ENCODE measurements at regions not wholly inside any gene's neighbourhood (a gene's known extent, or its start where the extent isn't known, plus 50 kb on each side); places are given as distances from the start of the nearest gene placed in this dataset.

DNA sequence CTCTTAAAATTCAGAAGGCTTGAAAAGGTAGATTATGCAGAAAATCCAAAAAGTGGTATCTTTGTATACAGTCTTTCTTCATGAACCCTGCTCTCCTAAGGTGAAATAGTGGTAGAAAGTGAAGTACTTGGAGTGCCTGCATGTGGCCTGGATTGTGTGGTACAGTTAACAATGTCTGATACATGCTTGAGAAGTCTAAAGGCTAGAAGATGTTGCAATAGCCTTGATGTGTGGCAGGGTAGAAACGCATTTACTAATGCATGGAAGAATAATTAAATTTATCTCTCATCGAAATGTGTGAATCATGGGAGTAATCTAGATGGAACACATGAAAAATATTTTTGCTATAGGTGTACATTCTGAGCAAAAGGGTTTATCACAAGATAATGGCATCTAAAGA, 1632.3 kb upstream of the B3GALT2 start:
- Histone ChIP-seq H2AFZ (no peak overlapping the region), H3K4me2 (no peak overlapping the region), H3K27ac (no peak overlapping the region), H3K9me2 (replicated peaks; ENCODE audit: insufficient read depth) (no peaks in the 10 kb centered on the region), H3K4me1 (ENCODE audit: insufficient read depth) (no peaks in the 10 kb centered on the region), H3K27me3 (no peaks in the 10 kb centered on the region), H3K36me3 (replicated peaks; ENCODE audit: insufficient read depth, low read depth) (no peaks in the 10 kb centered on the region), H3K4me3 (no peak overlapping the region), H3K9me3 (ENCODE audit: low read depth) (no peaks in the 10 kb centered on the region), H4K20me1 (ENCODE audit: insufficient read depth, poor library complexity, severe bottlenecking) (no peaks in the 10 kb centered on the region), H3K79me2 (no peaks in the 10 kb centered on the region)
- 74% methylated on average over 2 of the region's 2 CpGs for WGBS (ENCODE audit: low lambda C conversion rate, missing lambda C conversion rate)
- TF ChIP-seq, protein P1, sequence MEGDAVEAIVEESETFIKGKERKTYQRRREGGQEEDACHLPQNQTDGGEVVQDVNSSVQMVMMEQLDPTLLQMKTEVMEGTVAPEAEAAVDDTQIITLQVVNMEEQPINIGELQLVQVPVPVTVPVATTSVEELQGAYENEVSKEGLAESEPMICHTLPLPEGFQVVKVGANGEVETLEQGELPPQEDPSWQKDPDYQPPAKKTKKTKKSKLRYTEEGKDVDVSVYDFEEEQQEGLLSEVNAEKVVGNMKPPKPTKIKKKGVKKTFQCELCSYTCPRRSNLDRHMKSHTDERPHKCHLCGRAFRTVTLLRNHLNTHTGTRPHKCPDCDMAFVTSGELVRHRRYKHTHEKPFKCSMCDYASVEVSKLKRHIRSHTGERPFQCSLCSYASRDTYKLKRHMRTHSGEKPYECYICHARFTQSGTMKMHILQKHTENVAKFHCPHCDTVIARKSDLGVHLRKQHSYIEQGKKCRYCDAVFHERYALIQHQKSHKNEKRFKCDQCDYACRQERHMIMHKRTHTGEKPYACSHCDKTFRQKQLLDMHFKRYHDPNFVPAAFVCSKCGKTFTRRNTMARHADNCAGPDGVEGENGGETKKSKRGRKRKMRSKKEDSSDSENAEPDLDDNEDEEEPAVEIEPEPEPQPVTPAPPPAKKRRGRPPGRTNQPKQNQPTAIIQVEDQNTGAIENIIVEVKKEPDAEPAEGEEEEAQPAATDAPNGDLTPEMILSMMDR (IDR thresholded peaks at IDR 0.05; ENCODE audit: poor library complexity): no peak
- TF ChIP-seq EZH2 (IDR thresholded peaks at IDR 0.05; ENCODE audit: borderline replicate concordance) (no peak), EZH2phosphoT487 (IDR thresholded peaks at IDR 0.05; ENCODE audit: low read depth, severe bottlenecking, unreplicated experiment) (no peak)
- DNase-seq (ENCODE audit: low spot score): no peak

DNA sequence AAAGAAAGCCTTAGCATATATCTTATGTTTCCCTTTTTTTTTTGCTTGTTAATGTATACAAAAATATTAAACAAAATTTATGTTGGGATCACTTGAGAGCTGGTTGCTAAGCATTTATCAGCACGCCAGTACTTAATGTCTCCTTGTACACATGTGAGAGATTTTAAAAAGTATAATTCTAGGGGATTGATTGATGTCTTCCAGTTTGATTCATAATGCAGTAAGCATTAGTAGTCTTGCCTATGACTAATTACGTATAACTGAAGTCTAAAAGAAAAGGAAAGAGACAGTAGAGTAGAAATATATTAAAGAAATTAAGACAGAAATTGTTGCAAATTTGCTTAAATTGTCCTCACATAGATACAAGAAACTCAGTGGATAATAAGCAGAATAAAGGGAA, 1630.4 kb upstream of the B3GALT2 start:
- no peaks in the 10 kb centered on the region for H3K36me3 ChIP-seq (replicated peaks; ENCODE audit: insufficient read depth, low read depth)
- no peak for DNase-seq (ENCODE audit: low spot score)
- no peaks in the 10 kb centered on the region for H3K27me3 ChIP-seq
- no peak overlapping the region for H3K4me3 ChIP-seq
- no peaks in the 10 kb centered on the region for H3K9me2 ChIP-seq (replicated peaks; ENCODE audit: insufficient read depth)
- TF ChIP-seq EZH2 (IDR thresholded peaks at IDR 0.05; ENCODE audit: borderline replicate concordance) (no peak), EZH2phosphoT487 (IDR thresholded peaks at IDR 0.05; ENCODE audit: low read depth, severe bottlenecking, unreplicated experiment) (no peak)
- TF ChIP-seq, protein P1 (IDR thresholded peaks at IDR 0.05; ENCODE audit: poor library complexity): no peak
- H3K4me1 ChIP-seq (ENCODE audit: insufficient read depth): no peaks in the 10 kb centered on the region
- H3K4me2 ChIP-seq: no peak overlapping the region
- no peaks in the 10 kb centered on the region for H4K20me1 ChIP-seq (ENCODE audit: insufficient read depth, poor library complexity, severe bottlenecking)
- H3K9me3 ChIP-seq (ENCODE audit: low read depth): no peaks in the 10 kb centered on the region
- H3K79me2 ChIP-seq: no peaks in the 10 kb centered on the region
- H2AFZ ChIP-seq: no peak overlapping the region
- no peak overlapping the region for H3K27ac ChIP-seq
- 89% methylated on average over 2 of the region's 2 CpGs for WGBS (ENCODE audit: low lambda C conversion rate, missing lambda C conversion rate)

DNA sequence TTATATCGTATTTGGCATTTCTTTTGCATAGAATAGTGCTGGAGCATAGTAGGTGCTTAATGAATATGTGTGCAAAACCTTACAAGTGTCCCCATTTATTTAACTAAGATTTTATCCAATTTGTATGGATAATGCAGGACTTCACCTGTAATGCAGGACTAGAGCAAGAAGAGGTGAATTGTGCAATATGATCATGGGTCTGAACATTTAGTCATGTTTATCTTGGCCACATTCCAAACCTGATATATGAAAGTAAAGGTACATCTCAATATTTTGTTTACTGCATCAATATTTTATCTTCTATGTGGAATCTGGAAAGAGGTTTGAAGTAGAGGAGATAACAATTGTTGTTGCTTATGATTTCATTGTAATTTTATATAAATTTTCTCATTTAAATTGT, 1626.7 kb upstream of the B3GALT2 start:
- TF ChIP-seq EZH2 (IDR thresholded peaks at IDR 0.05; ENCODE audit: borderline replicate concordance): no peak
- TF ChIP-seq, protein P1 (IDR thresholded peaks at IDR 0.05; ENCODE audit: poor library complexity): no peak
- no peak for TF ChIP-seq EZH2phosphoT487 (IDR thresholded peaks at IDR 0.05; ENCODE audit: low read depth, severe bottlenecking, unreplicated experiment)
- DNase-seq (ENCODE audit: low spot score): peak; percentile 21
- Histone ChIP-seq H2AFZ (no peak overlapping the region), H3K4me3 (no peak overlapping the region), H4K20me1 (ENCODE audit: insufficient read depth, poor library complexity, severe bottlenecking) (no peaks in the 10 kb centered on the region), H3K27ac (no peak overlapping the region), H3K27me3 (no peaks in the 10 kb centered on the region), H3K36me3 (replicated peaks; ENCODE audit: insufficient read depth, low read depth) (no peaks in the 10 kb centered on the region), H3K4me2 (no peak overlapping the region), H3K9me3 (ENCODE audit: low read depth) (no peaks in the 10 kb centered on the region), H3K79me2 (no peaks in the 10 kb centered on the region), H3K4me1 (ENCODE audit: insufficient read depth) (no peaks in the 10 kb centered on the region), H3K9me2 (replicated peaks; ENCODE audit: insufficient read depth) (no peaks in the 10 kb centered on the region)
- 65% methylated on average over 1 of the region's 1 CpG for WGBS (ENCODE audit: low lambda C conversion rate, missing lambda C conversion rate)

DNA sequence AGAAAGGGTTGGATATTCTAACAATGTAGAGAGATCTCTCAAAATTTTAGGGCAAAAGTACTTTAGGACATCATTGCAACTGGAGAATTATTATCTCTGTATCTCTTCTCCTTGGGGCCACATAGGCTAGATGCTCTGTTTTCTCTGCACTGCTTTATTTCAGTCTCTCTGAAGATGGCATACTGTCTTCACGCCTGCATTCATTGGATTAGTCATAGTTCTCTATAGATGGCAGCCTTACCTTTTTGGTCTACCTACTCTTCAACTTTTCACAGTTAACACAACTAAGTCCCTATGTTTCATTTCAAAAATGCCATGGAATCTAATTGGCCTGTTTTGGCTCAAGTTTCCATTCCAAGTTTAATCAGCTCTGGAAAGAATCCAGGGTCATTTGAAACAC, 1623.3 kb upstream of the B3GALT2 start:
- Histone ChIP-seq H3K27ac (no peak overlapping the region), H3K4me3 (no peak overlapping the region), H3K4me1 (ENCODE audit: insufficient read depth) (no peaks in the 10 kb centered on the region), H3K36me3 (replicated peaks; ENCODE audit: insufficient read depth, low read depth) (no peaks in the 10 kb centered on the region), H3K4me2 (no peak overlapping the region), H3K9me3 (ENCODE audit: low read depth) (no peaks in the 10 kb centered on the region), H4K20me1 (ENCODE audit: insufficient read depth, poor library complexity, severe bottlenecking) (no peaks in the 10 kb centered on the region), H2AFZ (no peak overlapping the region), H3K79me2 (no peaks in the 10 kb centered on the region), H3K9me2 (replicated peaks; ENCODE audit: insufficient read depth) (no peaks in the 10 kb centered on the region), H3K27me3 (no peaks in the 10 kb centered on the region)
- 86% methylated on average over 1 of the region's 1 CpG for WGBS (ENCODE audit: low lambda C conversion rate, missing lambda C conversion rate)
- no peak for DNase-seq (ENCODE audit: low spot score)
- TF ChIP-seq, protein P1 (IDR thresholded peaks at IDR 0.05; ENCODE audit: poor library complexity): peak; percentile 15
- no peak for TF ChIP-seq EZH2 (IDR thresholded peaks at IDR 0.05; ENCODE audit: borderline replicate concordance)
